ENCODE measurements at regions not wholly inside any gene's neighbourhood (a gene's known extent, or its start where the extent isn't known, plus 50 kb on each side); places are given as distances from the start of the nearest gene placed in this dataset.

- TF ChIP-seq POLR2AphosphoS5 (IDR thresholded peaks at IDR 0.05; ENCODE audit: low read depth) (no peak), GABPA (IDR thresholded peaks at IDR 0.05; ENCODE audit: low read depth) (no peak)
- TF ChIP-seq, protein P1, sequence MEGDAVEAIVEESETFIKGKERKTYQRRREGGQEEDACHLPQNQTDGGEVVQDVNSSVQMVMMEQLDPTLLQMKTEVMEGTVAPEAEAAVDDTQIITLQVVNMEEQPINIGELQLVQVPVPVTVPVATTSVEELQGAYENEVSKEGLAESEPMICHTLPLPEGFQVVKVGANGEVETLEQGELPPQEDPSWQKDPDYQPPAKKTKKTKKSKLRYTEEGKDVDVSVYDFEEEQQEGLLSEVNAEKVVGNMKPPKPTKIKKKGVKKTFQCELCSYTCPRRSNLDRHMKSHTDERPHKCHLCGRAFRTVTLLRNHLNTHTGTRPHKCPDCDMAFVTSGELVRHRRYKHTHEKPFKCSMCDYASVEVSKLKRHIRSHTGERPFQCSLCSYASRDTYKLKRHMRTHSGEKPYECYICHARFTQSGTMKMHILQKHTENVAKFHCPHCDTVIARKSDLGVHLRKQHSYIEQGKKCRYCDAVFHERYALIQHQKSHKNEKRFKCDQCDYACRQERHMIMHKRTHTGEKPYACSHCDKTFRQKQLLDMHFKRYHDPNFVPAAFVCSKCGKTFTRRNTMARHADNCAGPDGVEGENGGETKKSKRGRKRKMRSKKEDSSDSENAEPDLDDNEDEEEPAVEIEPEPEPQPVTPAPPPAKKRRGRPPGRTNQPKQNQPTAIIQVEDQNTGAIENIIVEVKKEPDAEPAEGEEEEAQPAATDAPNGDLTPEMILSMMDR (IDR thresholded peaks at IDR 0.05; ENCODE audit: insufficient read depth, low read length): no peak
- TF ChIP-seq, protein P2, sequence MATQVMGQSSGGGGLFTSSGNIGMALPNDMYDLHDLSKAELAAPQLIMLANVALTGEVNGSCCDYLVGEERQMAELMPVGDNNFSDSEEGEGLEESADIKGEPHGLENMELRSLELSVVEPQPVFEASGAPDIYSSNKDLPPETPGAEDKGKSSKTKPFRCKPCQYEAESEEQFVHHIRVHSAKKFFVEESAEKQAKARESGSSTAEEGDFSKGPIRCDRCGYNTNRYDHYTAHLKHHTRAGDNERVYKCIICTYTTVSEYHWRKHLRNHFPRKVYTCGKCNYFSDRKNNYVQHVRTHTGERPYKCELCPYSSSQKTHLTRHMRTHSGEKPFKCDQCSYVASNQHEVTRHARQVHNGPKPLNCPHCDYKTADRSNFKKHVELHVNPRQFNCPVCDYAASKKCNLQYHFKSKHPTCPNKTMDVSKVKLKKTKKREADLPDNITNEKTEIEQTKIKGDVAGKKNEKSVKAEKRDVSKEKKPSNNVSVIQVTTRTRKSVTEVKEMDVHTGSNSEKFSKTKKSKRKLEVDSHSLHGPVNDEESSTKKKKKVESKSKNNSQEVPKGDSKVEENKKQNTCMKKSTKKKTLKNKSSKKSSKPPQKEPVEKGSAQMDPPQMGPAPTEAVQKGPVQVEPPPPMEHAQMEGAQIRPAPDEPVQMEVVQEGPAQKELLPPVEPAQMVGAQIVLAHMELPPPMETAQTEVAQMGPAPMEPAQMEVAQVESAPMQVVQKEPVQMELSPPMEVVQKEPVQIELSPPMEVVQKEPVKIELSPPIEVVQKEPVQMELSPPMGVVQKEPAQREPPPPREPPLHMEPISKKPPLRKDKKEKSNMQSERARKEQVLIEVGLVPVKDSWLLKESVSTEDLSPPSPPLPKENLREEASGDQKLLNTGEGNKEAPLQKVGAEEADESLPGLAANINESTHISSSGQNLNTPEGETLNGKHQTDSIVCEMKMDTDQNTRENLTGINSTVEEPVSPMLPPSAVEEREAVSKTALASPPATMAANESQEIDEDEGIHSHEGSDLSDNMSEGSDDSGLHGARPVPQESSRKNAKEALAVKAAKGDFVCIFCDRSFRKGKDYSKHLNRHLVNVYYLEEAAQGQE (IDR thresholded peaks at IDR 0.05; ENCODE audit: insufficient replicate concordance, low read depth): no peak
Measured at GRCh38 chr1:47554082-47554481, 116.2 kb downstream of the FOXD2 start.
